Left ventricle myocardium inferior (tissue), 1 donor: ENCODE measurements at regions not wholly inside any gene's neighbourhood (a gene's known extent, or its start where the extent isn't known, plus 50 kb on each side); places are given as distances from the start of the nearest gene placed in this dataset.

Experiments
- DNase-seq: peaks from one replicate; pipeline ENCODE4 v3.0.0-alpha.2; 2020
- H3K27ac ChIP-seq: fragments of 200-600 bp; replicated peaks from 2 replicates; pipeline ENCODE4 v1.8.0; 2021
- H3K27me3 ChIP-seq: fragments of 200-600 bp; 2 replicates; pipeline ENCODE4 v1.8.0; 2021; ENCODE audit warnings: low read depth
- H3K36me3 ChIP-seq: fragments of 200-600 bp; 2 replicates; pipeline ENCODE4 v1.8.0; 2021
- H3K4me1 ChIP-seq: fragments of 200-600 bp; 2 replicates; pipeline ENCODE4 v1.8.0; 2021
- H3K4me3 ChIP-seq: fragments of 200-600 bp; 2 replicates; pipeline ENCODE4 v1.8.0; 2021; ENCODE audit warnings: mild to moderate bottlenecking, moderate library complexity
- H3K9me3 ChIP-seq: fragments of 200-600 bp; replicated peaks from 2 replicates; pipeline ENCODE4 v1.8.0; 2021
- CTCF ChIP-seq: fragments of 200-600 bp; IDR thresholded peaks from 2 replicates; pipeline ENCODE4 v1.8.0; 2021; ENCODE audit warnings: antibody characterized with exemption, mild to moderate bottlenecking, borderline replicate concordance
- intact Hi-C: fragments of 100-400 bp; cut with micrococcal nuclease; formaldehyde crosslinking; loops from one replicate; pipeline ENCODE4 v1.11.0; 2022
- donor health status: DM: no; HTN: yes; CAD: no; lungs with severe emphysema.

GRCh38 chr11:110986016-110986415 is 259.5 kb upstream of the POU2AF2 start:
- Histone ChIP-seq H3K27me3 (no peaks in the 10 kb centered on the region), H3K4me3 (no peak overlapping the region), H3K9me3 (no peaks in the 10 kb centered on the region), H3K36me3 (no peaks in the 10 kb centered on the region), H3K27ac (no peak overlapping the region), H3K4me1 (no peaks in the 10 kb centered on the region)
- TF ChIP-seq CTCF, result no peak
- DNase-seq, result no peak
- intact Hi-C loops, result no loop called here

GRCh38 chr11:110985547-110985946 is 260.0 kb upstream of the POU2AF2 start:
- no peaks in the 10 kb centered on the region for H3K27me3 ChIP-seq
- no peak for TF ChIP-seq CTCF
- no peak overlapping the region for H3K4me3 ChIP-seq
- intact Hi-C loops, result no loop called here
- H3K9me3 ChIP-seq, result peaks cover under 1% of the 10 kb centered on the region
- no peaks in the 10 kb centered on the region for H3K36me3 ChIP-seq
- no peak for DNase-seq
- H3K27ac ChIP-seq, result no peak overlapping the region
- H3K4me1 ChIP-seq, result no peaks in the 10 kb centered on the region

GRCh38 chr11:110984693-110985092 is 260.8 kb upstream of the POU2AF2 start:
- Histone ChIP-seq H3K4me1 (no peaks in the 10 kb centered on the region), H3K27ac (no peak overlapping the region), H3K36me3 (no peaks in the 10 kb centered on the region), H3K27me3 (no peaks in the 10 kb centered on the region), H3K9me3 (peaks cover 8% of the 10 kb centered on the region), H3K4me3 (no peak overlapping the region)
- no peak for DNase-seq
- intact Hi-C loops, result no loop called here
- TF ChIP-seq CTCF, result no peak

- intact Hi-C loops, result no loop called here
- TF ChIP-seq CTCF, result no peak
- Histone ChIP-seq H3K27ac (no peak overlapping the region), H3K4me1 (no peaks in the 10 kb centered on the region), H3K27me3 (no peaks in the 10 kb centered on the region), H3K36me3 (no peaks in the 10 kb centered on the region), H3K4me3 (no peak overlapping the region), H3K9me3 (peaks cover 14% of the 10 kb centered on the region)
- no peak for DNase-seq
These were observed 261.4 kb upstream of the POU2AF2 start for GRCh38 chr11:110984147-110984546.

- H3K27me3 ChIP-seq, result no peaks in the 10 kb centered on the region
- no peaks in the 10 kb centered on the region for H3K36me3 ChIP-seq
- no peak overlapping the region for H3K27ac ChIP-seq
- no peak overlapping the region for H3K4me3 ChIP-seq
- no peak for TF ChIP-seq CTCF
- H3K4me1 ChIP-seq, result no peaks in the 10 kb centered on the region
- intact Hi-C loops, result no loop called here
- H3K9me3 ChIP-seq, result peaks cover 28% of the 10 kb centered on the region
- no peak for DNase-seq
These were observed 263.3 kb upstream of the POU2AF2 start for GRCh38 chr11:110982214-110982613.

GRCh38 chr11:110979696-110980095 is 265.8 kb upstream of the POU2AF2 start:
- no peak for DNase-seq
- Histone ChIP-seq H3K9me3 (peaks cover 28% of the 10 kb centered on the region), H3K4me1 (no peaks in the 10 kb centered on the region), H3K27me3 (no peaks in the 10 kb centered on the region), H3K36me3 (no peaks in the 10 kb centered on the region), H3K27ac (no peak overlapping the region), H3K4me3 (no peak overlapping the region)
- intact Hi-C loops, result no loop called here
- TF ChIP-seq CTCF, result no peak
